ENCODE measurements at regions not wholly inside any gene's neighbourhood (a gene's known extent, or its start where the extent isn't known, plus 50 kb on each side); places are given as distances from the start of the nearest gene placed in this dataset.

GRCh38 chr9:86410281-86410680 is 56.1 kb upstream of the TUT7 start:
- no peak overlapping the region for H2AFZ ChIP-seq (ENCODE audit: insufficient read depth, low read depth, low read length, poor library complexity, severe bottlenecking)
- H3K4me2 ChIP-seq (replicated peaks; ENCODE audit: low read depth, low read length, poor library complexity, severe bottlenecking), result no peak overlapping the region
- intact Hi-C loops (cut with micrococcal nuclease), result no loop called here
- ChIA-PET CTCF (interaction anchor here (0.9 to 1.3 kb wide), 2 partner anchors 9 to 24 kb away, joined by 3 read pairs; no protein-coding TSS in a partner anchor), POLR2A (no interaction called here)
- TF ChIP-seq CTCF (IDR thresholded peaks at IDR 0.05) (no peak), EZH2 (IDR thresholded peaks at IDR 0.05; ENCODE audit: borderline replicate concordance, insufficient read depth, low read depth, low read length, poor library complexity, severe bottlenecking) (no peak)
- H3K27me3 ChIP-seq (replicated peaks in 1 of 4; ENCODE audit: control extremely low read depth in 1 of 4, control insufficient read depth in 3 of 4, insufficient read depth in 4 of 4, low read length in 3 of 4), result peaks cover 0 to 4% (median 2%) of the 10 kb centered on the region in 4 experiments
- WGBS (ENCODE audit: insufficient coverage), result 75% methylated on average over 3 of the region's 5 CpGs
- no peaks in the 10 kb centered on the region for H3K79me2 ChIP-seq (ENCODE audit: control insufficient read depth, insufficient read depth, low read length)
- H3K4me3 ChIP-seq (ENCODE audit: control extremely low read depth in 1 of 5, extremely low read depth in 1 of 5, insufficient read depth in 1 of 5, low read depth in 2 of 5, low read length in 4 of 5), result no peak overlapping the region
- no peaks in the 10 kb centered on the region for H3K9me3 Mint-ChIP-seq (ENCODE audit: insufficient read depth)
- no peak overlapping the region for H3K27ac ChIP-seq (ENCODE audit: low read length in 2 of 2)
- no peak overlapping the region for H3K4me3 Mint-ChIP-seq
- no peaks in the 10 kb centered on the region for H3K4me1 ChIP-seq (ENCODE audit: control insufficient read depth in 2 of 2, insufficient read depth in 2 of 2, low read length in 2 of 2)
- H3K27ac Mint-ChIP-seq, result no peak overlapping the region
- DNase-seq, result no peak
- H3K9me3 ChIP-seq (ENCODE audit: control extremely low read depth in 1 of 3, control insufficient read depth in 2 of 3, insufficient read depth in 1 of 3, low read length in 2 of 3), result peaks cover 0 to 2% (median 0%) of the 10 kb centered on the region in 3 donors
- ATAC-seq (ENCODE audit: low read depth), result no peak
- no peak overlapping the region for H3K9ac ChIP-seq (ENCODE audit: low read length)
- H3K36me3 ChIP-seq (replicated peaks in 1 of 2; ENCODE audit: control extremely low read depth in 1 of 2, control insufficient read depth in 1 of 2, extremely low read depth in 1 of 2, insufficient read depth in 2 of 2, low read length in 1 of 2), result no peaks in the 10 kb centered on the region
- no peaks in the 10 kb centered on the region for H3K4me1 Mint-ChIP-seq
- no peaks in the 10 kb centered on the region for H4K20me1 ChIP-seq (ENCODE audit: control insufficient read depth, insufficient read depth, low read length, poor library complexity, severe bottlenecking)
- H3K27me3 Mint-ChIP-seq, result peaks cover 31% of the 10 kb centered on the region

GRCh38 chr9:86408121-86408520 is 53.9 kb upstream of the TUT7 start:
- CTCF ChIA-PET, result interaction anchor here (0.6 kb wide), 1 partner anchor 8 kb away, joined by 3 read pairs; no protein-coding TSS in a partner anchor
- TF ChIP-seq EZH2 (IDR thresholded peaks at IDR 0.05; ENCODE audit: borderline replicate concordance, insufficient read depth, low read depth, low read length, poor library complexity, severe bottlenecking), result no peak
- no peak for TF ChIP-seq CTCF (IDR thresholded peaks at IDR 0.05)
- no peak for DNase-seq
- Histone ChIP-seq H3K9ac (ENCODE audit: low read length) (no peak overlapping the region), H3K36me3 (replicated peaks in 1 of 2; ENCODE audit: control extremely low read depth in 1 of 2, control insufficient read depth in 1 of 2, extremely low read depth in 1 of 2, insufficient read depth in 2 of 2, low read length in 1 of 2) (no peaks in the 10 kb centered on the region), H3K4me3 (ENCODE audit: control extremely low read depth in 1 of 5, extremely low read depth in 1 of 5, insufficient read depth in 1 of 5, low read depth in 2 of 5, low read length in 4 of 5) (no peak overlapping the region), H4K20me1 (ENCODE audit: control insufficient read depth, insufficient read depth, low read length, poor library complexity, severe bottlenecking) (no peaks in the 10 kb centered on the region), H3K4me1 (ENCODE audit: control insufficient read depth in 2 of 2, insufficient read depth in 2 of 2, low read length in 2 of 2) (no peaks in the 10 kb centered on the region), H3K4me2 (replicated peaks; ENCODE audit: low read depth, low read length, poor library complexity, severe bottlenecking) (no peak overlapping the region), H3K27ac (ENCODE audit: low read length in 2 of 2) (no peak overlapping the region), H3K79me2 (ENCODE audit: control insufficient read depth, insufficient read depth, low read length) (no peaks in the 10 kb centered on the region), H3K27me3 (replicated peaks in 1 of 4; ENCODE audit: control extremely low read depth in 1 of 4, control insufficient read depth in 3 of 4, insufficient read depth in 4 of 4, low read length in 3 of 4) (peaks cover 0 to 4% (median 2%) of the 10 kb centered on the region in 4 experiments), H2AFZ (ENCODE audit: insufficient read depth, low read depth, low read length, poor library complexity, severe bottlenecking) (no peak overlapping the region), H3K9me3 (ENCODE audit: control extremely low read depth in 1 of 3, control insufficient read depth in 2 of 3, insufficient read depth in 1 of 3, low read length in 2 of 3) (peaks cover 0 to 2% (median 0%) of the 10 kb centered on the region in 3 donors)
- H3K4me3 Mint-ChIP-seq, result no peak overlapping the region
- peaks cover 29% of the 10 kb centered on the region for H3K27me3 Mint-ChIP-seq
- H3K27ac Mint-ChIP-seq, result no peak overlapping the region
- intact Hi-C loops (cut with micrococcal nuclease), result no loop called here
- no peaks in the 10 kb centered on the region for H3K4me1 Mint-ChIP-seq
- no peak for ATAC-seq (ENCODE audit: low read depth)
- POLR2A ChIA-PET, result no interaction called here
- H3K9me3 Mint-ChIP-seq (ENCODE audit: insufficient read depth), result no peaks in the 10 kb centered on the region
- 100% methylated on average over 1 of the region's 1 CpG for WGBS (ENCODE audit: insufficient coverage)
